ENCODE measurements at regions not wholly inside any gene's neighbourhood (a gene's known extent, or its start where the extent isn't known, plus 50 kb on each side); places are given as distances from the start of the nearest gene placed in this dataset.

DNA sequence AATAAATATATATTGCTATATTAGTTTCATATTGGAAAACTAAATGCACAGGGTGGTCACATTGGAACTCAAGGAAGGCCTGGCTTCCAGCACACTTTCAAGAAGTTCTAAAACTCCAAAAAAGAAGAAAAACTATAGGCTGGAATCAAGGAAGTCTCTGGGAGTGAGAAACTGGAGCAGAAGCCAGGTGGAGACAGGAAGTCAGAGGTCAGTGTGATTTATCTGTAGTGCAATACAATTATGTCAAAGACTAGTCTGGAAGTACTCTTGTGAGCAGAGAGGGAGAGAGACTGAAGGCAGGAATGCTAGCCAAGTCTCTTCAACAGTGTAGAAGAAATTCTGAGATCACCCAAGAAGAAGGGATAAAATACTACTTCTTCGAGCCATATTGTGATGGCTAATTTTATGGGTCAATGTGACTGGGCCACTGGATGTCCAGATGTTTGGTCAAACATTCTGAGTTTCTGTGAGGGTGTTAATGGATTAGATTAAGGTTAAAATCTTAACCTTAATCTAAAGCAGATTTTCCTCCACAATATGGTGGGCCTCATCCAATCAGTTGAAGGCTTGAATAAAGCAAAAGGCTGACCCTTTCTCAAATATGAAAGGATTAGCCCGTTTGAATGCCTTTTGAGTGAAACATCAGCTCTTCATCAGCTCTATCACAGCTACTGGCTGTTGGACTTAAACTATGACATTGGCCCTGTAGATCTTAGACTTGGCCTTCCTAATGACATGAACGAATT lies 208.0 kb downstream of the TDRD15 start:
- H3K27me3 ChIP-seq (replicated peaks; ENCODE audit: control insufficient read depth, insufficient read depth, low read length), result no peaks in the 10 kb centered on the region
- no peak overlapping the region for H3K4me3 ChIP-seq (replicated peaks; ENCODE audit: low read depth, low read length)
- H3K36me3 ChIP-seq (ENCODE audit: control insufficient read depth, insufficient read depth, low read length), result no peaks in the 10 kb centered on the region
- TF ChIP-seq, protein P1, sequence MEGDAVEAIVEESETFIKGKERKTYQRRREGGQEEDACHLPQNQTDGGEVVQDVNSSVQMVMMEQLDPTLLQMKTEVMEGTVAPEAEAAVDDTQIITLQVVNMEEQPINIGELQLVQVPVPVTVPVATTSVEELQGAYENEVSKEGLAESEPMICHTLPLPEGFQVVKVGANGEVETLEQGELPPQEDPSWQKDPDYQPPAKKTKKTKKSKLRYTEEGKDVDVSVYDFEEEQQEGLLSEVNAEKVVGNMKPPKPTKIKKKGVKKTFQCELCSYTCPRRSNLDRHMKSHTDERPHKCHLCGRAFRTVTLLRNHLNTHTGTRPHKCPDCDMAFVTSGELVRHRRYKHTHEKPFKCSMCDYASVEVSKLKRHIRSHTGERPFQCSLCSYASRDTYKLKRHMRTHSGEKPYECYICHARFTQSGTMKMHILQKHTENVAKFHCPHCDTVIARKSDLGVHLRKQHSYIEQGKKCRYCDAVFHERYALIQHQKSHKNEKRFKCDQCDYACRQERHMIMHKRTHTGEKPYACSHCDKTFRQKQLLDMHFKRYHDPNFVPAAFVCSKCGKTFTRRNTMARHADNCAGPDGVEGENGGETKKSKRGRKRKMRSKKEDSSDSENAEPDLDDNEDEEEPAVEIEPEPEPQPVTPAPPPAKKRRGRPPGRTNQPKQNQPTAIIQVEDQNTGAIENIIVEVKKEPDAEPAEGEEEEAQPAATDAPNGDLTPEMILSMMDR (IDR thresholded peaks at IDR 0.05; ENCODE audit: insufficient read depth, low read length, poor library complexity, severe bottlenecking), result no peak
- DNase-seq (ENCODE audit: extremely low read depth, insufficient read length), result no peak

DNA sequence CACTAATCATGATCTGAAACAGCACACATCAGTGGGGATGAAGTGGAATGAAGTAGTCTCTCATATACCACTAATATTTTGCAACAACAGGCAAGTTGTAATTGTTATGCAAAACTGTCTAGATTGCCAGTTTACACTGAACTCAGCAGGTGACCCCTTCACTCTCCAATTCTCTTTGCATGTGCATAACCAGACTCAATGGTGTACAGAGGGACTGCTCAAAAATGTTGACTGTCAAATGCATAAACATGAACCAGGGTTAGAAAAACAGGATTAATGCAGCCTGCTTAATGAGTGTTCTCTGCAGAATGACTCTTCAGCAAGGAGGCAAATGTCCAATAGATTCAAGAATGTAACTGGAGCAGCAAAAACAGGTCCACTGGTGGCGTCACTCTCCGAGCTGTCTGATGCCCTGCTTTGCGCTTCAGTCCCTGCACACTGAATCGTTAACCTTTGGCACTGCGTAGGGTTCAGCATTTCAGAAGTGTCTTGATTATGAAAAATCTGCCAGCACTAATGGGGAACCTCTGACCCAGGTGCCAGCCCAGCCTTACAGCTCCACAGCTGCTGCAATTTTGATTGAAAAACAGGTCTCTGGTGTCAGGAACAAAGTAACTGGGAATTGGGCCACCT lies 209.3 kb downstream of the TDRD15 start:
- Histone ChIP-seq H3K27me3 (replicated peaks; ENCODE audit: control insufficient read depth, insufficient read depth, low read length) (no peaks in the 10 kb centered on the region), H3K4me3 (replicated peaks; ENCODE audit: low read depth, low read length) (no peak overlapping the region), H3K36me3 (ENCODE audit: control insufficient read depth, insufficient read depth, low read length) (no peaks in the 10 kb centered on the region)
- no peak for DNase-seq (ENCODE audit: extremely low read depth, insufficient read length)
- TF ChIP-seq, protein P1 (IDR thresholded peaks at IDR 0.05; ENCODE audit: insufficient read depth, low read length, poor library complexity, severe bottlenecking), result no peak

DNA sequence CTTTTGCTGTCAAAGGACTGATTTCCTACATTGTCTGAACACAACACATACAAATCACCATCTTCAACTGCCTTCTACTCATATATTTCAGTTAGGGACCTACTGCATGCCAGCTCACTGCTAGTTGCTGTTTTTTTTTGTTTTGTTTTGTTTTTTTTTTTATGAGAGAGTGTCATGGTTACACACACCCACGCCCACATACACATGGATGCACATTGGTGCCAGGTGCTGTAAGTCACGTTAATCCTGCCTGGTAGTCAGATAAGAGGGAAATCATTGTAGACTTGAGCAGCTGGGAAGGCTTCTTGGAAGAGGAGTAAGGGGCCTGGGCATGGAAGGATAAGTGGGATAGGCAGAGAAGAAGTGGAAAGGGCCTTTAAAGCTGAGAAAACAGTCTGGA lies 209.9 kb downstream of the TDRD15 start:
- TF ChIP-seq, protein P1 (IDR thresholded peaks at IDR 0.05; ENCODE audit: insufficient read depth, low read length, poor library complexity, severe bottlenecking), result no peak
- Histone ChIP-seq H3K27me3 (replicated peaks; ENCODE audit: control insufficient read depth, insufficient read depth, low read length) (no peaks in the 10 kb centered on the region), H3K4me3 (replicated peaks; ENCODE audit: low read depth, low read length) (no peak overlapping the region), H3K36me3 (ENCODE audit: control insufficient read depth, insufficient read depth, low read length) (no peaks in the 10 kb centered on the region)
- DNase-seq (ENCODE audit: extremely low read depth, insufficient read length), result no peak

DNA sequence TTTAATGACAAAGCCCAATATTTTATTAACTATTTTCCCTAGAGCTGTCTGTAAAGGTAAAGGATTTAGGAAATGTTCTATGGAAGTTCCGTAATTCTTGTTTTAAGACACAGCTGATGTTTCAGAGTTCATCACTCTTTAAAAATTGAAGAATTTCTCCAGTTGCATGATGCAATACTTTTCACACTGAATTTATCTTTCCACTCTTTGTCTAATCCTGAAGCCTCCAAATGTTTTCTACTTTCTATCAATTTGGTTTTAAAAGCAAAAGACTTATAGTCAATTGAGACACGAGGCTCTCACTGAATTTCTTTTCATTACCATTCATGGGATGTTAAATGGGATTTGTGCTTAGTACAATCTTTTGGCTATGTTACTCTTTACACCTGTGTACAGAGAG lies 223.2 kb downstream of the TDRD15 start:
- no peak overlapping the region for H3K4me3 ChIP-seq (replicated peaks; ENCODE audit: low read depth, low read length)

DNA sequence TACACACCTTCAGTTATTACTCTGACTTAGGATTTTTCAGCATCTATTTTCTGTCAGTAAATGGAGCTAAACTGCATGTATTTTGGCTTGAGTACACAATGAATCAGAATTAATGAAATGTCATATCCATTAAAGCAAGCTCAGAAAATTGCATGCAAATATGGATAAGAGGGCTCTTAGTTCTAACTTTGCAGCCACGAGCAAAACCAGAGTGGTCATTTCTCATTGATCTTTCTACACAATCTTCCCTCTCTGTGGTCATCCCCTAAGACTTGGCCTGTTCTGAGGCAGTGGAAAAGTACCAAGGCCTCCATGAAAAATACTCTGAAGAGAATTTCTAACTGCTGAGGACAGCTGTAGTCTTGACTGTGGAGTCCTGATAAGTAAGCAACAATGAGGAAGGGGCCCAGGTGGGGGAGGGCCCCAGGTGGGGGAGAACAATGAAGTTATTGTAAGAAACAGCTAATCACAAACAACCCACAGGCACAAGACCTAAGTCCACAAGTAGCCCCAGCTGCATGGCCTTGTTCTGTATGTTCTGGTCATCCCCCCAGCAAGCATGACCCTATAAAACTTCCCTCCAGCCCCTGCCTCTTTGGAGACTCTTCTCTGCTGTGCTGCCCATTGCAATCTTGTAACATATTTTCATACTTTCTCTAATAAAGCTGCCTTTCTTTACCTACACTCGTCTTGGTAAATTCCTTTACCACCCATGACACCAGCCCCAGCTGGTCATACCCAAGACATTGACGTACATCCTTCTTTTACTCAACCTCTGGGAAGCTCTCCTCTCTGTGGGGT lies 230.3 kb downstream of the TDRD15 start:
- Histone ChIP-seq H3K36me3 (ENCODE audit: control insufficient read depth, insufficient read depth, low read length) (no peaks in the 10 kb centered on the region), H3K27me3 (replicated peaks; ENCODE audit: control insufficient read depth, insufficient read depth, low read length) (no peaks in the 10 kb centered on the region), H3K4me3 (replicated peaks; ENCODE audit: low read depth, low read length) (no peak overlapping the region)
- DNase-seq (ENCODE audit: extremely low read depth, insufficient read length), result no peak
- TF ChIP-seq, protein P1 (IDR thresholded peaks at IDR 0.05; ENCODE audit: insufficient read depth, low read length, poor library complexity, severe bottlenecking), result no peak

More for the DNA sequence above, 223.2 kb downstream of the TDRD15 start:
- DNase-seq (ENCODE audit: extremely low read depth, insufficient read length), result no peak
- no peaks in the 10 kb centered on the region for H3K36me3 ChIP-seq (ENCODE audit: control insufficient read depth, insufficient read depth, low read length)
- TF ChIP-seq, protein P1 (IDR thresholded peaks at IDR 0.05; ENCODE audit: insufficient read depth, low read length, poor library complexity, severe bottlenecking), result no peak
- H3K27me3 ChIP-seq (replicated peaks; ENCODE audit: control insufficient read depth, insufficient read depth, low read length), result no peaks in the 10 kb centered on the region
